ENCODE measurements at regions not wholly inside any gene's neighbourhood (a gene's known extent, or its start where the extent isn't known, plus 50 kb on each side); places are given as distances from the start of the nearest gene placed in this dataset.

DNA sequence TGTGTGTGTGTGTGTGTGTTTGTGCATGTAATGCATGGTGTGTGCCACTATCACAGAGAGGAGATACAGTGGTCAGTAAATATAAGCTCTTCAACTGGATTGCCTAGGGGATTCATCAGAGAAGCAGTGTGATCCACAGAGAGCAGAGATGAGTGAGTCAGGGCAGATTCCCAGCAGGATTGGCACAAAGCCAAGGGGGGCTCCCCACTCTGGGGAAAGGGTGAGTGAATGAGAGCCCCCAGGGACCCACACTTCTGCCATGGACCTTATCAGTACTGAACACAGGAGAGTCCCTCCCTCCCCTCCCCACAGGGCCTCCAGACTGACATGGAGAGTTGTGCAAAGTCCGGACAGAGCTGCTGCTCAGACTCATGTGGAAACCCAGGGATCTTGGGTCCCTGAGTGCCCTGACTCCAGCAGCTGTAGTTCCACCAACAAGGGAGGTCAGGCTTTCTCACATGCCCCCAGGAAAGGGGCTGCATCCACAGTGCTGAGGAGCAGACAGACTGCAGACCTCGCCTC, 748.8 kb downstream of the NR4A2 start:
- peaks cover 7 to 16% of the 10 kb centered on the region in 2 donors for H3K9me3 Mint-ChIP-seq
- no peak overlapping the region for H3K4me3 Mint-ChIP-seq
- ATAC-seq (no peak), DNase-seq (no peak)
- 81% methylated on average over 2 of the region's 2 CpGs for WGBS (ENCODE audit: insufficient coverage)
- no peaks in the 10 kb centered on the region for H3K4me1 Mint-ChIP-seq
- no peak overlapping the region for H3K27ac ChIP-seq (ENCODE audit: low read length)
- H3K4me1 ChIP-seq (ENCODE audit: control insufficient read depth, insufficient read depth, low read length): no peaks in the 10 kb centered on the region
- H3K36me3 ChIP-seq (ENCODE audit: control insufficient read depth, insufficient read depth, low read length): no peaks in the 10 kb centered on the region
- H3K4me3 ChIP-seq (ENCODE audit: low read length): no peak overlapping the region
- H3K9me3 ChIP-seq (ENCODE audit: control insufficient read depth, insufficient read depth, low read length): peaks cover 10% of the 10 kb centered on the region
- H3K27me3 Mint-ChIP-seq (ENCODE audit: low read depth in 2 of 2): no peaks in the 10 kb centered on the region
- TF ChIP-seq, protein P1, sequence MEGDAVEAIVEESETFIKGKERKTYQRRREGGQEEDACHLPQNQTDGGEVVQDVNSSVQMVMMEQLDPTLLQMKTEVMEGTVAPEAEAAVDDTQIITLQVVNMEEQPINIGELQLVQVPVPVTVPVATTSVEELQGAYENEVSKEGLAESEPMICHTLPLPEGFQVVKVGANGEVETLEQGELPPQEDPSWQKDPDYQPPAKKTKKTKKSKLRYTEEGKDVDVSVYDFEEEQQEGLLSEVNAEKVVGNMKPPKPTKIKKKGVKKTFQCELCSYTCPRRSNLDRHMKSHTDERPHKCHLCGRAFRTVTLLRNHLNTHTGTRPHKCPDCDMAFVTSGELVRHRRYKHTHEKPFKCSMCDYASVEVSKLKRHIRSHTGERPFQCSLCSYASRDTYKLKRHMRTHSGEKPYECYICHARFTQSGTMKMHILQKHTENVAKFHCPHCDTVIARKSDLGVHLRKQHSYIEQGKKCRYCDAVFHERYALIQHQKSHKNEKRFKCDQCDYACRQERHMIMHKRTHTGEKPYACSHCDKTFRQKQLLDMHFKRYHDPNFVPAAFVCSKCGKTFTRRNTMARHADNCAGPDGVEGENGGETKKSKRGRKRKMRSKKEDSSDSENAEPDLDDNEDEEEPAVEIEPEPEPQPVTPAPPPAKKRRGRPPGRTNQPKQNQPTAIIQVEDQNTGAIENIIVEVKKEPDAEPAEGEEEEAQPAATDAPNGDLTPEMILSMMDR (IDR thresholded peaks at IDR 0.05): no peak
- H3K27me3 ChIP-seq (ENCODE audit: control insufficient read depth, insufficient read depth, low read length): no peaks in the 10 kb centered on the region
- peaks cover 9% of the 10 kb centered on the region for H3K36me3 Mint-ChIP-seq
- H3K27ac Mint-ChIP-seq: no peak overlapping the region
- intact Hi-C loops (cut with micrococcal nuclease): no loop called here

DNA sequence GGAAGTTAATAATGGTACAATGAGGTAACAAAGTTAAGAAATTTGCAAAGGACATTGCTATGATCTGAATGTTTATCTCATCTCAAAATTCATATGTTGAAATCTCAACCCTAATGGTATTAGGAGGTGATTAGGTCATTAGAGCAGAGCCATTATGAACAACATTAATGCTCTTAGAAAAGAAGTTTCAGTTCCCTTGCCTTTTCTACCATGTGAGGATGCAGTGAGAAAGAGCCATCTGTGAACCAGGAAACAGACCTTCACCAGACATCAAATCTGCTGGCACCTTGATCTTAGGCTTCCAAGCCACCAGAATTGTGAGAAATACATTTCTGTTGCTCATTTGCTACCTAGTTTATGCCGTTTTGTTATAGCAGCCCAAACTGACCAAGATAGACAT, 757.6 kb downstream of the NR4A2 start:
- DNase-seq (no peak), ATAC-seq (no peak)
- Histone ChIP-seq H3K9me3 (ENCODE audit: control insufficient read depth, insufficient read depth, low read length) (peaks cover 4% of the 10 kb centered on the region), H3K27ac (ENCODE audit: low read length) (no peak overlapping the region), H3K36me3 (ENCODE audit: control insufficient read depth, insufficient read depth, low read length) (no peaks in the 10 kb centered on the region), H3K27me3 (ENCODE audit: control insufficient read depth, insufficient read depth, low read length) (no peaks in the 10 kb centered on the region), H3K4me1 (ENCODE audit: control insufficient read depth, insufficient read depth, low read length) (no peaks in the 10 kb centered on the region), H3K4me3 (ENCODE audit: low read length) (no peak overlapping the region)
- H3K4me1 Mint-ChIP-seq: no peaks in the 10 kb centered on the region
- no peak overlapping the region for H3K27ac Mint-ChIP-seq
- no peaks in the 10 kb centered on the region for H3K27me3 Mint-ChIP-seq (ENCODE audit: low read depth in 2 of 2)
- peaks cover 9 to 18% of the 10 kb centered on the region in 2 donors for H3K9me3 Mint-ChIP-seq
- intact Hi-C loops (cut with micrococcal nuclease): no loop called here
- 75% methylated on average over 1 of the region's 1 CpG for WGBS (ENCODE audit: insufficient coverage)
- no peak overlapping the region for H3K4me3 Mint-ChIP-seq
- H3K36me3 Mint-ChIP-seq: no peaks in the 10 kb centered on the region
- TF ChIP-seq, protein P1 (IDR thresholded peaks at IDR 0.05): no peak

DNA sequence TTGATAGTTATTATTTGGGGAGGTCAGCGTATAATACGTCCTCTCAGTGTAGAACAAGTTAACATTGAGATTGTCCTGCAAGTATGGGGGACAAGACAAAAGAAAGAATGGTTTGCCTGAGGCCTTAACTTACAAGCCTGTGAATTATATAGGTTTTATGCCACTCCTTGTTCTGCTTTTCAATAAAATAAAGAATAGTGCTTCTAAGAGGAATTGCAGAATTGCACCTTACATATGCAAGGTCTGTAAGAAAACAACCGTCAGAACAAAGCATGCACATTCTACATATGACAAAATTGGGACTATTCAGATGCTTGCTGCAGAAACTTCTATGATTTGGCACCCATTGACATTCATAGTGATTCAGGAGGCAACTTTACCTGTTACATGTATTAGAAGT, 785.0 kb downstream of the NR4A2 start:
- ATAC-seq: no peak
- no peak overlapping the region for H3K27ac ChIP-seq (ENCODE audit: low read length)
- H3K27me3 ChIP-seq (ENCODE audit: control insufficient read depth, insufficient read depth, low read length): no peaks in the 10 kb centered on the region
- H3K27ac Mint-ChIP-seq: no peak overlapping the region
- H3K4me3 Mint-ChIP-seq: no peak overlapping the region
- no peaks in the 10 kb centered on the region for H3K4me1 Mint-ChIP-seq
- H3K4me1 ChIP-seq (ENCODE audit: control insufficient read depth, insufficient read depth, low read length): no peaks in the 10 kb centered on the region
- TF ChIP-seq, protein P1 (IDR thresholded peaks at IDR 0.05): no peak
- H3K9me3 Mint-ChIP-seq: peaks cover 5 to 21% of the 10 kb centered on the region in 2 donors
- DNase-seq: no peak
- no peaks in the 10 kb centered on the region for H3K36me3 Mint-ChIP-seq
- 81% methylated on average over 3 of the region's 3 CpGs for WGBS (ENCODE audit: insufficient coverage)
- H3K36me3 ChIP-seq (ENCODE audit: control insufficient read depth, insufficient read depth, low read length): no peaks in the 10 kb centered on the region
- no peaks in the 10 kb centered on the region for H3K27me3 Mint-ChIP-seq (ENCODE audit: low read depth in 2 of 2)
- H3K9me3 ChIP-seq (ENCODE audit: control insufficient read depth, insufficient read depth, low read length): peaks cover 6% of the 10 kb centered on the region
- intact Hi-C loops (cut with micrococcal nuclease): no loop called here
- no peak overlapping the region for H3K4me3 ChIP-seq (ENCODE audit: low read length)

Measured in natural killer cell (primary cell).